Hypothalamus (tissue), 51 donors: ENCODE measurements at regions not wholly inside any gene's neighbourhood (a gene's known extent, or its start where the extent isn't known, plus 50 kb on each side); places are given as distances from the start of the nearest gene placed in this dataset.
"Not testable (repeated sequence)": the region's sequence is repeated elsewhere in the genome, so short reads cannot be mapped to it uniquely, and the experiment has no call there.

Source experiments
- DNase-seq, 51 donors: peaks; one replicate each; lab custom pipeline; 2025; lab: John Stamatoyannopoulos, UW

DNA sequence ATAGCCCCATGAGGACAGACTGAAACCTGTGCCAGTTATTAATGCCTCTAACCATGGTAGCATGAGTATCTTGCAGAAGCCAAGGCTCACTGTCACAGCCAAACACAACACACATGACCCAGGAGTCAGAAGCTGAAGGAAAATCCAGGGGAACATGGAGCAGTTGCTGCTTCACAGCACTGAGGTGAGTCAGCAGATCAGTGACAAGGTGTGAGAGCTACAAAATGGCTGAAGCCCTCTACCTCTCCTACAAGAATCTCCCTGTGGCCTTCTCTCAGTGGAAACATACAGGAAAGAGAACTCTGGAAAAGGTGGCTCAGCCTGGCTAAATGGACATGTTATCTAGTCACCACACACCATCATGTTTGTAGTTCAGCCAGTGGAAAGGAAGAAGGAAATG lies 93.5 kb downstream of the NAB1 start:
- no peak for DNase-seq

DNA sequence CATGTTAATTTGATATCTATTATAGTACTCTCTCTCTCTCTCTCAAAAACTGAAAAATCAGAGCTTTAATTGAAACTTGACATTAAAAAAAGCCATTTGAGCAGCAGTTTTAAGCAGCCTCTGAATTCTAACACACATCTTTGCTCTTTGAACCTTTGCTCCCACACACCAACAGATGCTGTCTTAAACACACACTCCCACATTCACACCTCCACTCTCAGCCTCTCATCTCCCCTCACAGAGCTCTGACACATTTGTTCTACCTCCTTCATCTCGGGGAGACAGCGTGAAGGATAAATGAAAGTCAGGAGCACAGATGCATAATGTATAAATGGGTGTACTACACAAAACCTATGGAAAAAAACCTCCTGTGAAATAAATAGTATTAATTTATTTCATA lies 95.2 kb downstream of the NAB1 start:
- DNase-seq: no peak

GRCh38 chr2:190746971-190747761 lies 98.3 kb downstream of the NAB1 start:
- no peak for DNase-seq

- DNase-seq: no peak
Observed at GRCh38 chr2:190748966-190749365, 100.1 kb downstream of the NAB1 start.

GRCh38 chr2:190755772-190756415 lies 107.0 kb downstream of the NAB1 start:
- DNase-seq: no peak

GRCh38 chr2:190759749-190760213 lies 110.9 kb downstream of the NAB1 start:
- DNase-seq: no peak

DNA sequence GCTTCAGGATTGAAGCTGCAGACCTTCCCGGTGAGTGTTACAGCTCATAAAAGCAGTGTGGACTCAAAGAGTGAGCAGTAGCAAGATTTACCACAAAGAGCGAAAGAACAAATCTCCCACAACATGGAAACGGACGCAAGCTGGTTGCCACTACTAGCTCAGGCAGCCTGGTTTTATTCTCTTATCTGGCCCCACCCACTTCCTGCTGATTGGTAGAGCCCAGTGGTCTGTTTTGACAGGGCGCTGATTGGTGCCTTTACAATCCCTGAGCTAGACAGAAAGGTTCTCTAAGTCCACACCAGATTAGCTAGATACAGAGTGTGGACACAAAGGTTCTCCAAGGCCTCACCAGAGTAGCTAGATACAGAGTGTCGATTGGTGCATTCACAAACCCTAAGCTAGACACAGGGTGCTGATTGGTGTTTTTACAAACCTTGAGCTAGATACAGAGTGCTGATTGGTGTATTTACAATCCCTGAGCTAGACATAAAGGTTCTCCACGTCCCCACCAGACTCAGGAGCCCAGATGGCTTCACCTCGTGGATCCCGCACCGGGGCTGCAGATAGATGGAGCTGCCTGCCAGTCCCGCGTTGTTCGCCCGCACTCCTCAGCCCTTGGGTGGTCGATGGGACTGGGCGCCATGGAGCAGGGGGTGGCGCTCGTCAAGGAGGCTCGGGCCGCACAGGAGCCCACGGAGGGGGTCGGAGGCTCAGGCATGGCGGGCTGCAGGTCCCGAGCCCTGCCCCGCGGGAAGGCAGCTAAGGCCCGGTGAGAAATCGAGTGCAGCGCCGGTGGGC lies 111.7 kb downstream of the NAB1 start:
- DNase-seq: not testable (repeated sequence)

DNA sequence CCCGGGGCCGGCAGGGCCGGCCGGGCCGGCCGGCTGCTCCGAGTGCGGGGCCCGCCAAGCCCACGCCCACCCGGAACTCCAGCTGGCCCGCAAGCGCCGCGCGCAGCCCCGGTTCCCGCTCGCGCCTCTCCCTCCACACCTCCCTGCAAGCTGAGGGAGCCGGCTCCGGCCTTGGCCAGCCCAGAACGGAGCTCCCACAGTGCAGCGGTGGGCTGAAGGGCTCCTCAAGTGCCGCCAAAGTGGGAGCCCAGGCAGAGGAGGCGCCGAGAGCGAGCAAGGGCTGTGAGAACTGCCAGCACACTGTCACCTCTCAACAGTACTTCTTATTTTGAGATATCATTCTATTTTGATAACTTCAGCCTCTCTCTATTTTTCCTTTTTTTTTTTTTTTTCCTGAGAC lies 112.3 kb downstream of the NAB1 start:
- not testable (repeated sequence) for DNase-seq

DNA sequence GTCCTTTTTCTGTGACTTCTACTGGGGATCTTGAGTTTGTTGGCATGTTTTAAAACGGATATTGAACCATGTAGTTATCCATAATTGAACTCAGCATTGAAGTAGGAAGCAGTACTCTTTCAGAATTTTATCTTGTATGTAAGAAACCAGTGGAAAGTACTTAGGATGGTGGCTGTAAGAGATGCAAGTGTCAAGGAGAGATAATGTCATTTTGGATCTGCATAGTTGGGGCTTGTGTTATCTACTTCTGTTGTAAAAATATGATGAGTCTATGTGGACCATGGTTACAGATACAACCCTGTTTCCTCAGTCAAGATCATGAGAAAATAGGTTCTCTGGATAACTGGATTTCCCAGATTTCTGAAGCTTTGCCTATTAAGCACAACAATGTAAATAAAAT lies 113.7 kb downstream of the NAB1 start:
- DNase-seq: no peak

GRCh38 chr2:190763100-190763499 lies 114.2 kb downstream of the NAB1 start:
- no peak for DNase-seq

DNA sequence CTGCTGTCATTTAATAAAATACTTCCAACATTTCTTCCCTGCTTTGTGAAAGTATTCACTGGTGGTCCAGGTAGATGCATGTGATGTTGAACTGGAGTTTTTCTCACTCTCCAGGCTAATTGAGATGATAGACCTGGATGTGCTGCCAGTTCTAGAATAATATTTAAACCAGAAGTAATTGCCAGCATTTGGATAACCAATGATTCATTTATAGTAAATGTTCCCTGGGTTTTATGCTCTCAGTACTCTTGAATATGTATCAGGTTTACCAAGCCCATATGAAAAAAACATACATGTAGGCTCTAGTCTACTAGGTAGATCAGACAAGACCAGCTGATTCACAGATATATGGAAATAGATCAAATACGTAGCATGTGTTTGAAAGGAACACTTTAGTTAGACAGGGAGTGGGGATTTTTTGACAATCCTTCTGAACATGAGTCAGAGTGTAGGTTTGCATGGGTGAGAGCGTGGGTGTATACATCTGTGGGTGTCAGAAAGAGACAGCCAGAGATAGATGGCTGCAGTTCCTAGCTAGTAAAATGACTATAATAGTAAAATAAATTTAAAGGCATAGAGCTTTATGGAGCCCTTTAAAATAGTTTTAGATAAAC lies 115.1 kb downstream of the NAB1 start:
- DNase-seq: peak in 1 of 51 donors; percentile 10

DNA sequence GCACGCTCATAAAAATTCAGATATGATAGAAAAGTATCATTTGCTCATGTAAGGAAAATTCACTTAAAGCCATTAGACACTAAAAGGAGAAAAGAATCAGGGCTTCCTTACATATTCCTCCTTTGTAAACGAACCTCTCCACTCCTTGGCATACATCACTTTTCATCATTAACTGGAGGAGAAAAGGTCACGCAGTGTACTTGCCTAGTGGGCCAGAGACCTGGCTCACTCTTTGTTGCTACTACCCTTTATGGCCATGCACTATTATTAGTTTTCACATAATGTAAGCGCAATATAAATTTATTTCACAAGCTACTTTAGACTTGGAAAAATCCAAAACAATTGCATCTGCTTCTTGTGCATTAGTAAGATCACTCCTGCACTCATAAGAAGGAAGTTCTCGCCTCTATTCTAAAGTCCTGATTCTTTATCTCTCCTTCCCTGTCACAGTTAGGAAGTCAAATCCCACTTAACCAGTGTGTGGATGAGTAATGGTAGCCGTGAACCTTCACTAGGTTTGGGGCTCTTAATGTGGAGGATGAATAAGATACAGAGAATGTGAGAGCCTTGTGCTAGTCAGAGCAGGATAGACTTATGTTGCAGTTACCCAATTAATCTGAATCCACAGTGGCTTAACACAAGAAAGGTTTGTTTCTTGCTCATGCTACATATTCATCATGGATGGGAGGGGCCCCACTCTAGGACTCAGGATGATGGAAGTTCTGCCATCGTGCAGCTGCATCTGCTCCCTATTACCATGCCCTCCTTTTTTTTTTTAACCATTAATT lies 115.0 kb upstream of the GLS start:
- DNase-seq: no peak

- no peak for DNase-seq
Observed at GRCh38 chr2:190766174-190766572, 114.4 kb upstream of the GLS start.

GRCh38 chr2:190766595-190766994 lies 114.0 kb upstream of the GLS start:
- no peak for DNase-seq

DNA sequence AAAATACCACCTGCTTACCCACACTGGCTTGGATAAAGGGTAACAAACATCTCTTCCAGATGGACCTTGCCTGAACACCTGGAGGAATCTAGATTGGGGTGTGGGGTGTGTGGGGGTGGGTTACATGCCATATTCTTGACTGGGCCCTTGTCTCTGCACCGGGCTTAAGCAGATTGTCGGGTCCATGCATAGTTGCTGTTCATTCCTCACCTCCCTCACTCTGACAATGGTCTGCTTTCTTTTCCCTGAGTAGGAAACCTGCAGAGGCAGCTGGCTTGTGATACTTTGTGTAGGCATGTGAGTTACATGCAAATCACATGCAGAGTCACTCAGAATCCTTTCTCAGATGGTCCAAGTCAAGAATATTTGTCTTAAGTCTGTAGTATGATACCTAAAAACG lies 112.8 kb upstream of the GLS start:
- no peak for DNase-seq

- DNase-seq: no peak
Observed at GRCh38 chr2:190769258-190769657, 111.4 kb upstream of the GLS start.

DNA sequence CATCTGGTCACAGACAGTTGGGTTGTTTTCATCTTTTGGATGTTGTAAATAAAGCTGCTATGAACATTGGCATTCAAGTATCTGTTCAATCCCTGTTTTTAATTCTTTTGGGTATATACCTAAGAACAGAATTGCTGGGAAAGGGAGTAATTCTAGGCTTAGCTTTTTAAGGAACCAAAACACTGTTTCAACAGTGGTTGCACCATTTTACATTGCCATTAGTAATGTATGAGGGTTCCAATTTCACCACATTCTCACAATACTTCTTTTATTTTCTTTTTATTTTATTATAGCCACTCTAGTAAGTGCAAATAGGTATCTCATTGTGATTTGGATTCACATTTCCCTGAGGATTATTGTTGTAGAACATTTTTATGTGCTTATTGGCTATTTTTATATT lies 108.9 kb upstream of the GLS start:
- DNase-seq: no peak

DNA sequence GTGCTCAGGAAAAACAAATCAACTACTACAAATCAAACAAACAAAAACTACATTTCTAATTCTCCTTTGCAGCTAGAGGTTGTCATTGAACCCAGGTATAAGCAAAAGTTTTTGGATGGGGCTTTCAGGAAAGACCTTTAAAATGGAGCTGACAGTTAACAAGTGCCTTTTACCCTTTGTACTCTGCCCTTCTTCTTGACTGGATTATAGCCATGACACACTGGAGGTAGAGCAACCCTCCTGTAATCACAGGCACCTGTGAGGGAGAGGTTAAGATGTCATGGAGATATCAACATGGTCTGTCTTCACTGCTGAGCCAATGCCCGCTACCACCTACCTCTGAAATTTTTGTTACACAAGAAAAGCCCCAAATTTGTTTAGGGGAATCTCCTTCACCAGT lies 100.0 kb upstream of the GLS start:
- no peak for DNase-seq

GRCh38 chr2:190781604-190782198 lies 98.9 kb upstream of the GLS start:
- DNase-seq: peak in 4 of 51 donors; percentile 8 to 31 (median 18)

- DNase-seq: no peak
Observed at GRCh38 chr2:190782264-190782663, 98.4 kb upstream of the GLS start.
